H9 (cell line): ENCODE measurements at regions not wholly inside any gene's neighbourhood (a gene's known extent, or its start where the extent isn't known, plus 50 kb on each side); places are given as distances from the start of the nearest gene placed in this dataset.

ENCODE experiments used
- DNase-seq: peaks from one replicate; pipeline ENCODE4 v3.0.0-alpha.2; 2017
- H2AFZ ChIP-seq: one replicate; pipeline ENCODE4 v1.6.1; 2013; ENCODE audit warnings: mild to moderate bottlenecking, low read length, control low read depth, moderate library complexity
- H2AK5ac ChIP-seq: 2 replicates; pipeline ENCODE4 v1.6.1; 2013; ENCODE audit warnings: low read length, control low read depth, mixed read lengths; ENCODE audit not compliant: insufficient read length
- H2BK120ac ChIP-seq: one replicate; pipeline ENCODE4 v1.6.1; 2013; ENCODE audit warnings: low read depth, mild to moderate bottlenecking, low read length, control low read depth, inconsistent platforms; ENCODE audit not compliant: poor library complexity, severe bottlenecking
- H2BK12ac ChIP-seq: 2 replicates; pipeline ENCODE4 v1.6.1; 2013; ENCODE audit warnings: low read length, control low read depth, mixed read lengths, low read depth; ENCODE audit not compliant: insufficient read length
- H2BK15ac ChIP-seq: 2 replicates; pipeline ENCODE4 v1.6.1; 2013; ENCODE audit warnings: low read depth, low read length, control low read depth
- H2BK20ac ChIP-seq: one replicate; pipeline ENCODE4 v1.6.1; 2013; ENCODE audit warnings: low read depth, mild to moderate bottlenecking, low read length, control low read depth, inconsistent platforms; ENCODE audit not compliant: poor library complexity, severe bottlenecking
- H2BK5ac ChIP-seq: 2 replicates; pipeline ENCODE4 v1.6.1; 2013; ENCODE audit warnings: low read length, control low read depth, mixed read lengths; ENCODE audit not compliant: insufficient read length
- H3K14ac ChIP-seq: 2 replicates; pipeline ENCODE4 v1.6.1; 2013; ENCODE audit warnings: low read length, control low read depth; ENCODE audit not compliant: insufficient read depth
- H3K18ac ChIP-seq: 2 replicates; pipeline ENCODE4 v1.6.1; 2013; ENCODE audit warnings: low read depth, mild to moderate bottlenecking, mixed read lengths, low read length, control low read depth; ENCODE audit not compliant: insufficient read length
- H3K23ac ChIP-seq: 2 replicates; pipeline ENCODE4 v1.6.1; 2013; ENCODE audit warnings: low read length, control low read depth, mixed read lengths, low read depth; ENCODE audit not compliant: insufficient read length
- H3K23me2 ChIP-seq: 2 replicates; pipeline ENCODE4 v1.6.1; 2013; ENCODE audit warnings: low read depth, mild to moderate bottlenecking, mixed read lengths, low read length, control low read depth; ENCODE audit not compliant: insufficient read length, poor library complexity, severe bottlenecking
- H3K27ac ChIP-seq: 2 replicates; pipeline ENCODE4 v1.5.1; 2013; ENCODE audit warnings: low read length, control low read depth, mixed read lengths, low read depth; ENCODE audit not compliant: insufficient read length
- H3K27me3 ChIP-seq: 2 replicates; pipeline ENCODE4 v1.6.1; 2013; ENCODE audit warnings: low read length, control low read depth, inconsistent platforms; ENCODE audit not compliant: insufficient read depth
- H3K4ac ChIP-seq: 2 replicates; pipeline ENCODE4 v1.6.1; 2013; ENCODE audit warnings: low read depth, mild to moderate bottlenecking, control low read depth, inconsistent platforms, low read length, moderate library complexity
- H3K4me1 ChIP-seq: 2 replicates; pipeline ENCODE4 v1.6.1; 2013; ENCODE audit warnings: low read length, control low read depth, inconsistent platforms; ENCODE audit not compliant: insufficient read depth
- H3K4me2 ChIP-seq: 2 replicates; pipeline ENCODE4 v1.6.1; 2013; ENCODE audit warnings: low read length, control low read depth, mixed read lengths; ENCODE audit not compliant: insufficient read length, insufficient read depth
- H3K56ac ChIP-seq: 2 replicates; pipeline ENCODE4 v1.6.1; 2013; ENCODE audit warnings: low read depth, mild to moderate bottlenecking, mixed read lengths, low read length, control low read depth; ENCODE audit not compliant: insufficient read length
- H3K79me1 ChIP-seq: 2 replicates; pipeline ENCODE4 v1.6.1; 2013; ENCODE audit warnings: low read depth, mild to moderate bottlenecking, moderate library complexity, low read length, control low read depth, inconsistent platforms; ENCODE audit not compliant: insufficient read depth, poor library complexity, severe bottlenecking
- H3K79me2 ChIP-seq: 2 replicates; pipeline ENCODE4 v1.6.1; 2013; ENCODE audit warnings: low read length, control low read depth, inconsistent platforms; ENCODE audit not compliant: insufficient read depth
- H3K9ac ChIP-seq: 2 replicates; pipeline ENCODE4 v1.6.1; 2013; ENCODE audit warnings: low read length, control low read depth, mixed read lengths; ENCODE audit not compliant: insufficient read length; ENCODE audit errors: extremely low read depth
- H3K9me3 ChIP-seq: one replicate; pipeline ENCODE4 v1.6.1; 2013; ENCODE audit warnings: low read depth, low read length, inconsistent platforms; ENCODE audit not compliant: control insufficient read depth
- H3T11ph ChIP-seq: one replicate; pipeline ENCODE4 v1.6.1; 2013; ENCODE audit warnings: mild to moderate bottlenecking, low read length, control low read depth, inconsistent platforms
- H4K20me1 ChIP-seq: one replicate; pipeline ENCODE4 v1.6.1; 2013; ENCODE audit not compliant: control insufficient read depth, insufficient read length, insufficient read depth
- H4K5ac ChIP-seq: 2 replicates; pipeline ENCODE4 v1.6.1; 2013; ENCODE audit warnings: low read depth, mild to moderate bottlenecking, mixed read lengths, low read length, control low read depth; ENCODE audit not compliant: insufficient read length
- H4K8ac ChIP-seq: replicated peaks from 2 replicates; pipeline ENCODE4 v1.6.1; 2013; ENCODE audit warnings: low read length, control low read depth, mixed read lengths, low read depth; ENCODE audit not compliant: insufficient read length
- H4K91ac ChIP-seq: 2 replicates; pipeline ENCODE4 v1.6.1; 2013; ENCODE audit warnings: low read depth, mild to moderate bottlenecking, moderate library complexity, mixed read lengths, low read length, control low read depth; ENCODE audit not compliant: insufficient read length
- H3K27ac Mint-ChIP-seq, 3 experiments: 2 replicates in 2 of 3; 3 replicates in 1 of 3; pipeline ENCODE4 v1.8.0; 2020 to 2021; ENCODE audit warnings: mixed read lengths in 3 of 3, mild to moderate bottlenecking in 1 of 3, moderate library complexity in 1 of 3
- H3K27me3 Mint-ChIP-seq: 2 replicates; pipeline ENCODE4 v1.8.0; 2021; ENCODE audit warnings: low read depth, mild to moderate bottlenecking, moderate library complexity, mixed read lengths
- H3K36me3 Mint-ChIP-seq, 3 experiments: 2 replicates in 2 of 3; 3 replicates in 1 of 3; pipeline ENCODE4 v1.8.0; 2020 to 2021; ENCODE audit warnings: low read depth in 3 of 3, mixed read lengths in 3 of 3; ENCODE audit not compliant: insufficient read depth in 1 of 3
- H3K4me1 Mint-ChIP-seq, 2 experiments: 2 replicates each; pipeline ENCODE4 v1.8.0; 2020; ENCODE audit warnings: mixed read lengths in 2 of 2
- H3K4me3 Mint-ChIP-seq, 2 experiments: 2 replicates in 1 of 2; 3 replicates in 1 of 2; pipeline ENCODE4 v1.8.0; 2020 to 2021; ENCODE audit warnings: mild to moderate bottlenecking in 2 of 2, mixed read lengths in 2 of 2, moderate library complexity in 1 of 2
- H3K9me3 Mint-ChIP-seq, 2 experiments: 2 replicates in 1 of 2; 3 replicates in 1 of 2; pipeline ENCODE4 v1.8.0; 2020; ENCODE audit warnings: mild to moderate bottlenecking in 2 of 2, mixed read lengths in 2 of 2, moderate library complexity in 1 of 2
- CTCF ChIP-seq: fragments of 200-600 bp; sonication (generic); conservative IDR thresholded peaks from 3 replicates; pipeline ENCODE4 v1.8.0; 2021; ENCODE audit warnings: antibody characterized with exemption, mild to moderate bottlenecking
- WGBS: extraction: QIAGEN DNeasy Blood & Tissue Kit; methylation state at CpG from one replicate; pipeline ENCODE4 v1.1.7; 2013; ENCODE audit warnings: missing lambda C conversion rate, low lambda C conversion rate, mixed read lengths; ENCODE audit not compliant: insufficient read length; ENCODE audit errors: extremely low coverage; 5-methylcytosine and 5-hydroxymethylcytosine counted together

GRCh38 chr5:158422653-158423515, 563.9 kb upstream of the CLINT1 start:
- Mint-ChIP-seq H3K4me3 (no peak overlapping the region), H3K27ac (no peak overlapping the region; a peak in 1 of 7 replicates), H3K9me3 (peaks cover 0 to 3% of the 10 kb centered on the region in 2 experiments; a peak in 1 of 5 replicates), H3K4me1 (no peaks in the 10 kb centered on the region), H3K36me3 (no peaks in the 10 kb centered on the region; a peak in 1 of 7 replicates), H3K27me3 (no peaks in the 10 kb centered on the region; the same call in 1 of the 2 replicates)
- Histone ChIP-seq H2AFZ (no peak overlapping the region), H2BK15ac (no peak overlapping the region), H2BK12ac (no peak overlapping the region), H4K91ac (no peak overlapping the region), H3K18ac (no peak overlapping the region), H3K79me1 (no peaks in the 10 kb centered on the region), H4K8ac (no peak overlapping the region), H4K20me1 (no peaks in the 10 kb centered on the region), H3K9me3 (no peaks in the 10 kb centered on the region), H3K9ac (no peak overlapping the region), H3K4me2 (no peak overlapping the region), H2BK20ac (no peak overlapping the region), H3K27me3 (no peaks in the 10 kb centered on the region), H2BK120ac (no peak overlapping the region), H4K5ac (no peak overlapping the region), H3K79me2 (no peaks in the 10 kb centered on the region), H3K14ac (no peak overlapping the region), H3K4ac (no peak overlapping the region), H3K27ac (no peak overlapping the region), H3K4me1 (no peaks in the 10 kb centered on the region), H3K23ac (no peak overlapping the region), H2AK5ac (no peak overlapping the region), H2BK5ac (no peak overlapping the region), H3K56ac (no peak overlapping the region), H3K23me2 (no peaks in the 10 kb centered on the region), H3T11ph (no peak overlapping the region)
- TF ChIP-seq CTCF = no peak
- no CpG with 5 or more reads among the region's 9 CpGs for WGBS
- DNase-seq = no peak
